ENCODE measurements at regions not wholly inside any gene's neighbourhood (a gene's known extent, or its start where the extent isn't known, plus 50 kb on each side); places are given as distances from the start of the nearest gene placed in this dataset.

DNA sequence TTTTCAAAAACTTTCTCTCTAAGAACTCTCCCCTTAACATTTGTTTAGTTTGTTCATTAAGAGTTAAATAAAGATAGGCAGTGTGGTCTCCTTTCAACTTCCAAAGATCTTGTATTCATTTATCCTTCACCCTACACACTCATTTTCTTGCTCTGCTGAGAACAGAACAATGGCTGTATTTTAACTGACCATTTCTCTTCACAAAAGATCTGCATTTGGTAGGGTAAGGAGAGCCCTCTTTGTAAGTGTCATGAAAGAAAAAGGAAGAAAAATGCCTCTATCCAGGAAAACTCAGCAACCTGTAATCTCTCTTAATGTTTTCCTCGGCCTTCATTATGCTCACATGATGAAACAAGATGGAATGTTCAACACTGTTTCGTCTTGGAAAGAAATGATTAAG is 193.7 kb upstream of the TLE4 start:
- no peak overlapping the region for H2AFZ ChIP-seq (ENCODE audit: insufficient read depth, low read depth, low read length, poor library complexity, severe bottlenecking)
- no peaks in the 10 kb centered on the region for H3K4me1 ChIP-seq (ENCODE audit: control insufficient read depth in 1 of 2, insufficient read depth in 2 of 2, low read length in 2 of 2)
- H4K20me1 ChIP-seq (ENCODE audit: insufficient read depth, low read length), result no peaks in the 10 kb centered on the region
- no peak overlapping the region for H3K27ac ChIP-seq (ENCODE audit: low read depth in 1 of 2, low read length in 2 of 2)
- intact Hi-C loops (cut with micrococcal nuclease), result no loop called here
- no peaks in the 10 kb centered on the region for H3K27me3 ChIP-seq (ENCODE audit: control insufficient read depth in 2 of 2, insufficient read depth in 2 of 2, low read length in 2 of 2)
- DNase-seq, result no peak
- H3K4me2 ChIP-seq (replicated peaks; ENCODE audit: extremely low read depth, low read length, poor library complexity, severe bottlenecking), result no peak overlapping the region
- no peak overlapping the region for H3K4me3 ChIP-seq (replicated peaks in 1 of 3; ENCODE audit: low read depth in 2 of 3, low read length in 3 of 3)
- TF ChIP-seq, protein P1, sequence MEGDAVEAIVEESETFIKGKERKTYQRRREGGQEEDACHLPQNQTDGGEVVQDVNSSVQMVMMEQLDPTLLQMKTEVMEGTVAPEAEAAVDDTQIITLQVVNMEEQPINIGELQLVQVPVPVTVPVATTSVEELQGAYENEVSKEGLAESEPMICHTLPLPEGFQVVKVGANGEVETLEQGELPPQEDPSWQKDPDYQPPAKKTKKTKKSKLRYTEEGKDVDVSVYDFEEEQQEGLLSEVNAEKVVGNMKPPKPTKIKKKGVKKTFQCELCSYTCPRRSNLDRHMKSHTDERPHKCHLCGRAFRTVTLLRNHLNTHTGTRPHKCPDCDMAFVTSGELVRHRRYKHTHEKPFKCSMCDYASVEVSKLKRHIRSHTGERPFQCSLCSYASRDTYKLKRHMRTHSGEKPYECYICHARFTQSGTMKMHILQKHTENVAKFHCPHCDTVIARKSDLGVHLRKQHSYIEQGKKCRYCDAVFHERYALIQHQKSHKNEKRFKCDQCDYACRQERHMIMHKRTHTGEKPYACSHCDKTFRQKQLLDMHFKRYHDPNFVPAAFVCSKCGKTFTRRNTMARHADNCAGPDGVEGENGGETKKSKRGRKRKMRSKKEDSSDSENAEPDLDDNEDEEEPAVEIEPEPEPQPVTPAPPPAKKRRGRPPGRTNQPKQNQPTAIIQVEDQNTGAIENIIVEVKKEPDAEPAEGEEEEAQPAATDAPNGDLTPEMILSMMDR (IDR thresholded peaks at IDR 0.05), result no peak
- no peaks in the 10 kb centered on the region for H3K79me2 ChIP-seq (ENCODE audit: insufficient read depth, low read length)
- no peaks in the 10 kb centered on the region for H3K36me3 Mint-ChIP-seq
- H3K9ac ChIP-seq (ENCODE audit: insufficient read depth, low read length, poor library complexity, severe bottlenecking), result no peak overlapping the region
- H3K27ac Mint-ChIP-seq, result no peak overlapping the region
- H3K4me3 Mint-ChIP-seq, result no peak overlapping the region
- peaks cover 3% of the 10 kb centered on the region for H3K4me1 Mint-ChIP-seq
- H3K9me3 Mint-ChIP-seq, result peaks cover 0 to 8% (median 6%) of the 10 kb centered on the region in 7 donors
- H3K27me3 Mint-ChIP-seq (ENCODE audit: low read depth in 3 of 3), result no peaks in the 10 kb centered on the region
- H3K36me3 ChIP-seq (replicated peaks in 1 of 2; ENCODE audit: control insufficient read depth in 1 of 2, insufficient read depth in 2 of 2, low read length in 2 of 2), result no peaks in the 10 kb centered on the region
- peaks cover 0 to 3% of the 10 kb centered on the region in 2 donors for H3K9me3 ChIP-seq (replicated peaks in 1 of 2; ENCODE audit: control insufficient read depth in 1 of 2, insufficient read depth in 1 of 2, low read length in 2 of 2)
- WGBS (ENCODE audit: insufficient coverage), result no CpG with 5 or more reads among the region's 2 CpGs

DNA sequence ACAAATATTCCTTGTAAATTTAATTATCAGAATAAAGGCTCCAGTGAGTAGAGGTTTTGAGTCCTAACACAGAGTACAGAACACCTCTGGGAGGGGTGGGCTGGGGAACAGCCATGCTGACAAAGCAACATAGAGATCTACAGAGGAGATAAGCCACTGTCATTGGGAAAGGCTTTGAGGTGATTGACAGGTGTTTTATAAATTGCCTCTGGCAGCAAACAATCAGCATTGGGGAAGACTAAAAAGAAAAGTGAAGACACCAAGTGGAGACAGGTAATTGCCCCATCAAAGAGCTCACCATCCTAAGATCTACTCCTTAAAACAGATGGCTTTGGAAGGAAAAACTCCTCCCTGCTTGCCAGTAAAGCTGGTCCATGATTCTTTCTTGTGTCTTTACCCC is 189.7 kb upstream of the TLE4 start:
- H3K4me3 ChIP-seq (replicated peaks in 1 of 3; ENCODE audit: low read depth in 2 of 3, low read length in 3 of 3), result no peak overlapping the region
- H3K36me3 ChIP-seq (replicated peaks in 1 of 2; ENCODE audit: control insufficient read depth in 1 of 2, insufficient read depth in 2 of 2, low read length in 2 of 2), result no peaks in the 10 kb centered on the region
- H3K27ac ChIP-seq (ENCODE audit: low read depth in 1 of 2, low read length in 2 of 2), result no peak overlapping the region
- H3K4me1 ChIP-seq (ENCODE audit: control insufficient read depth in 1 of 2, insufficient read depth in 2 of 2, low read length in 2 of 2), result no peaks in the 10 kb centered on the region
- H3K27me3 ChIP-seq (ENCODE audit: control insufficient read depth in 2 of 2, insufficient read depth in 2 of 2, low read length in 2 of 2), result no peaks in the 10 kb centered on the region
- DNase-seq, result no peak
- no peaks in the 10 kb centered on the region for H3K79me2 ChIP-seq (ENCODE audit: insufficient read depth, low read length)
- H3K9me3 ChIP-seq (replicated peaks in 1 of 2; ENCODE audit: control insufficient read depth in 1 of 2, insufficient read depth in 1 of 2, low read length in 2 of 2), result peaks cover 0 to 3% of the 10 kb centered on the region in 2 donors
- Mint-ChIP-seq H3K4me3 (no peak overlapping the region), H3K9me3 (peaks cover 0 to 13% (median 6%) of the 10 kb centered on the region in 7 donors), H3K4me1 (no peaks in the 10 kb centered on the region), H3K27me3 (ENCODE audit: low read depth in 3 of 3) (no peaks in the 10 kb centered on the region), H3K36me3 (no peaks in the 10 kb centered on the region), H3K27ac (no peak overlapping the region)
- no peak overlapping the region for H3K4me2 ChIP-seq (replicated peaks; ENCODE audit: extremely low read depth, low read length, poor library complexity, severe bottlenecking)
- no peak overlapping the region for H2AFZ ChIP-seq (ENCODE audit: insufficient read depth, low read depth, low read length, poor library complexity, severe bottlenecking)
- TF ChIP-seq, protein P1 (IDR thresholded peaks at IDR 0.05), result no peak
- no peak overlapping the region for H3K9ac ChIP-seq (ENCODE audit: insufficient read depth, low read length, poor library complexity, severe bottlenecking)
- H4K20me1 ChIP-seq (ENCODE audit: insufficient read depth, low read length), result no peaks in the 10 kb centered on the region
- intact Hi-C loops (cut with micrococcal nuclease), result no loop called here

All from CD14-positive monocyte (primary cell).